NCI-H146 treated with DMSO at 0.1 percent for 48 hours (cell line): ENCODE measurements at regions not wholly inside any gene's neighbourhood (a gene's known extent, or its start where the extent isn't known, plus 50 kb on each side); places are given as distances from the start of the nearest gene placed in this dataset.

Source experiments
- DNase-seq: peaks from one replicate; lab custom pipeline; 2025; ENCODE audit not compliant: unreplicated experiment; lab: John Stamatoyannopoulos, UW

- DNase-seq: no peak
Observed at GRCh38 chr2:76584474-76584873, 873.8 kb upstream of the GCFC2 start.

GRCh38 chr2:76579911-76580310 lies 869.2 kb upstream of the GCFC2 start:
- no peak for DNase-seq

DNA sequence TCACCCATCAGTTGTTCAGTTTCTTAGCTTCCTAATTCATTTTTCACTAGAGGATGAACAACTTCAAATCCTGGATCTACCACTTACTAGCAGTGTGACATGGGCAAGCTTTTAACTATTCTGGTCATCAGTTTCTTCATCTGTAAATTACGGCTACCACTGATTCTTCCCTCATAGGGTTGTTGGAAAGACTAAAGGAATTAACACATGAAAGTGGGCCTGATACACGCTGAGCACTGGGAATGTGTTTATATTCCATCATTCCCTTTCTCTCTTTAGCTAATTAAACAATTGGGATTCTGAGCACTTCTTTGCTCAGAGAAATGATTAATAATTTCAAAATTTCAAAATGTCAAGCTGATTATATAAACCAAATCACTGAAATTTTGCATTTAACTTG lies 862.3 kb upstream of the GCFC2 start:
- DNase-seq: no peak

- DNase-seq: peak; percentile 76
Observed at GRCh38 chr2:76569819-76570218, 859.1 kb upstream of the GCFC2 start.

- no peak for DNase-seq
Observed at GRCh38 chr2:76567478-76567877, 856.8 kb upstream of the GCFC2 start.

DNA sequence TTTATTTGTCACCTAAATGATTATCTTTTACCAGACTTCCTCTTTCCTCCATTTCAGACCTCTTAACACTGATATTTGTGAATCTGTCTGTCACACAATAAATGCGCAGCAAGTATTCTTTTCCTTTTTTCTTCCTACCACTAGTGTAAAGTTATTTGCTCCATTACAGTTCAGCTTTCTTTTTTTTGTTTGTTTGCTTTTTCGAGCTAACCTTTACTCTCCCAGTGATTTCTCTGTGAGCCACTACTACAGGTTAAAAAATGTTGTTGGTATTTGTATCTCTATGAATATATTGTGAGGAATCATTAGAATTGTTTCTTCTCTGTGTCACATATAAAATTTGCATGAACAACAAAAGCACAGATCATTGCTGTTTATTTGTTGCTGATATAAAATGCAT lies 854.0 kb upstream of the GCFC2 start:
- no peak for DNase-seq

GRCh38 chr2:76563730-76564129 lies 853.0 kb upstream of the GCFC2 start:
- DNase-seq: no peak

- no peak for DNase-seq
Observed at GRCh38 chr2:76558157-76558556, 847.4 kb upstream of the GCFC2 start.

DNA sequence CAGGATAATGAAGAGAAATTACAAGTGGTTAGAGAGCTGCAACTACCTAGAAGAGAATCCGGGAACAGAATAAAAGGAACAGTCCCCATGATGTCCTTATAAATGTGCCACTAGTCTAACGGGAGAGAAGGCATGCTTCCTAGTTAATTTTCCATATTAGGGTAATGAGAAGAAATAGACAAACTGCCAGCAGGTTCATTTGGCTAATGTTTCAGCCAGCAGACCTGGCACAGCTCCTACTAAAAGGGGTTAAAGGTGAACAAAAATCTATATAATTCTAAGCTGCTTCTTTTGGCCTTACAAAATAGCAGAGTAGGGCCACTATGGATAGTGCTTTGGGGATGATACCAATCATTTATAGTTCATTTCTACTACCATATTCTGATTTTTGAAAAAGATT lies 845.3 kb upstream of the GCFC2 start:
- no peak for DNase-seq

DNA sequence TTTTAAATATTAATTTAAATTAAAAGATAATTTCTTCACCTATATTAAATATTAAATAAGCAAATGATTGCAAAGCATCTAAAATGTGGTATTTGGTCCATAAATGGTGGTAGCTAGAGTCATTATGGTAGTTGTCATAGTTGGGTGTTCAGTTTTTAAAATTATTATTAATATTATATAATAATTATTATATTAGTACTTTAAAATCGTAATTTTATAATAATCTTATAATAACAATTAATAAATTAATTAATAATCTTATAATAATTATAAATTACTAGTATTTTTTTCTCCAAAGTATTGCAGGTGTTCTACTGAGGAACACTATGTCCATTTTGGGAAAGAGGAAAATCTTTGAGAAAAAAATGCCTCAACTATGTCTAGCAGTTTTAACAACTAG lies 835.5 kb upstream of the GCFC2 start:
- no peak for DNase-seq

DNA sequence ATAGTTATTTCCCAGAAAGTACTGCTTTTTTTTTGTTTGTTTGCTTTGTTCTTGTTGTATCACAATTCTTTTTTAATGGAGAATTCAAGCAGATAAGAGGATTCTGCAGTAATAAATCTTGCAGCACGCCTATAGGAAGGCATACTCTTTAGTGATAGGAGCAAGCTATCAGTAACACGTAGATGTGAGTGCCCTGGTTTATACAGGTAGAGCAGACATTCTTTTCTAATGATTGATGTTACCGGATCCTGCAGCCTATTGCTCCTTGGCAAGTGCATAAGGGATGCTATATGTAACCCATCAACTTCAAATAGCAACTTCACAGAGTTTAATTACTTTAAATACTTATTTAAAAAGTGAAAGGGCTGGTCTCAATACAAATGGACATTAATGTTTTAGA lies 834.2 kb upstream of the GCFC2 start:
- no peak for DNase-seq

GRCh38 chr2:76517574-76517909 lies 806.8 kb upstream of the GCFC2 start:
- DNase-seq: no peak

GRCh38 chr2:76516861-76517573 lies 806.3 kb upstream of the GCFC2 start:
- no peak for DNase-seq

GRCh38 chr2:76512201-76512820 lies 801.6 kb upstream of the GCFC2 start:
- DNase-seq: no peak

- DNase-seq: no peak
Observed at GRCh38 chr2:76506538-76506937, 795.8 kb upstream of the GCFC2 start.

- peak; percentile 52 for DNase-seq
Observed at GRCh38 chr2:76501641-76502040, 790.9 kb upstream of the GCFC2 start.

DNA sequence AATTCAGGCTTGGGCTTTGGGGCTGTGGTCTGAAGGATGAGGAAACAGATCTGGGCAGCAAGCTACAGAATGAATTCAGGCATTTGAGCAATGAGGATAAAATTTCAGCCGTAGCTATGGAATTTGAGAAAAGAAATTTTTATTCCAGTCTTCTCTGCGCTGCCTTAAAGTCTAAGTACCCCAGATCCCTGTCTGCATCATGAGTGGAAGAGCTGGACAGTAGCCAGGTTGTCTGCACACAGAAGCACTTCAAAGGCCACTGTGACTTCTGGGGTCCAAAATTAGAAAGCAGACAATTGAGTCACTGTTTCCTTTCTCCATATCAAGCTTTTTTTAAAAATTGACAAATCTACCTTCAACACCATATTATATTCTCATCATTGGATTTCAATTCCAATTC lies 787.6 kb upstream of the GCFC2 start:
- no peak for DNase-seq

- DNase-seq: no peak
Observed at GRCh38 chr2:76491503-76491902, 780.8 kb upstream of the GCFC2 start.

GRCh38 chr2:76478266-76479035 lies 767.7 kb upstream of the GCFC2 start:
- peak; percentile 91 for DNase-seq

- DNase-seq: no peak
Observed at GRCh38 chr2:76472946-76473345, 762.2 kb upstream of the GCFC2 start.

DNA sequence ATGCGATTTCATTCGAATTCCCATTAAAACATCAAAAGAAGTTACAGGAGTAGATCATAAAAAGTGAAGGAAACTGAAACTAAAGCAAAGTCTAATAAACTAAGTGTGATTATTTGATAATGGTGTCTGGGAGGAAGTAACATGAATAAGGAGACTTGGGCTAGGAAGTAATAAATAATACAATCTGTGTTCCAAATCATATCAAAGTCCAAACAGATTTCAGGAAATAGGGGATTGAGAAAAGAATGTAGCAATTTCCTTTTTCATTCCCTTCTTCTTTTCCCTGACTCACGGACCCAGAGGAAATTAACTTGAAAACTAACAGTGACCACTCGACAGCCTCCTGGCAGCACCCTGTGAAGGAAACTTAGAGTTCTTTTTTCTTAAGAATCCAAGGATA lies 758.4 kb upstream of the GCFC2 start:
- no peak for DNase-seq

- DNase-seq: no peak
Observed at GRCh38 chr2:76467326-76467725, 756.6 kb upstream of the GCFC2 start.
